ENCODE measurements at regions not wholly inside any gene's neighbourhood (a gene's known extent, or its start where the extent isn't known, plus 50 kb on each side); places are given as distances from the start of the nearest gene placed in this dataset.

DNA sequence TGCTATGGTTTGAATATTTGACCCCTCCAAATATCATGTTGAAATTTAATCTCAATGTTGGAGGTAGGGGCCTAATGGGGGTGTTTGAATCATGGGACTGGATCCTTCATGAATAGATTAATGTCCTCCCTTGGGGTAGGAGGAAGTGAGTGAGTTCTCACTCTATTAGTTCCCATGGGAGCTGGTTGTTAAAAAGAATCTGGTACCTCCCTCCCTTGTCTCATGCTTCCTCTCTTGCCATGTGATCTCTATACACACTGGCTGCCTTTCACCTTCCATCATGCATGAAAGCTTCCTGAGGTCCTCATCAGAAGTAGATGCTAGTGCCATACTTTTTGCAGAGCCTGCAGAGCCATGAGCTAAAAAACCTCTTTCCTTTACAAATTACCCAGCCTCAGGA is 177.7 kb upstream of the MCTP2 start:
- H3K27me3 ChIP-seq (replicated peaks; ENCODE audit: insufficient read depth) = no peaks in the 10 kb centered on the region
- H3K27ac ChIP-seq = no peak overlapping the region
- H3K9me3 ChIP-seq = no peaks in the 10 kb centered on the region
- no peaks in the 10 kb centered on the region for H3K36me3 ChIP-seq
- DNase-seq (ENCODE audit: low spot score) = no peak
- H3K4me3 ChIP-seq = no peak overlapping the region
- no peak for TF ChIP-seq CTCF (IDR thresholded peaks at IDR 0.05)
- ATAC-seq (ENCODE audit: insufficient number of reproducible peaks, low FRiP score, low read depth) = no peak
- no peaks in the 10 kb centered on the region for H3K4me1 ChIP-seq (ENCODE audit: control insufficient read depth in 1 of 2, low read depth in 2 of 2)

- TF ChIP-seq CTCF (IDR thresholded peaks at IDR 0.05) = no peak
- ATAC-seq (ENCODE audit: insufficient number of reproducible peaks, low FRiP score, low read depth) = no peak
Measured at GRCh38 chr15:94052711-94053110, 178.7 kb upstream of the MCTP2 start.

GRCh38 chr15:94047566-94047965 is 183.8 kb upstream of the MCTP2 start:
- DNase-seq (ENCODE audit: low spot score) (no peak), ATAC-seq (ENCODE audit: insufficient number of reproducible peaks, low FRiP score, low read depth) (no peak)
- no peaks in the 10 kb centered on the region for H3K27me3 ChIP-seq (replicated peaks; ENCODE audit: insufficient read depth)
- no peaks in the 10 kb centered on the region for H3K36me3 ChIP-seq
- no peaks in the 10 kb centered on the region for H3K4me1 ChIP-seq (ENCODE audit: control insufficient read depth in 1 of 2, low read depth in 2 of 2)
- H3K27ac ChIP-seq = no peak overlapping the region
- no peaks in the 10 kb centered on the region for H3K9me3 ChIP-seq
- H3K4me3 ChIP-seq = no peak overlapping the region
- TF ChIP-seq CTCF (IDR thresholded peaks at IDR 0.05) = no peak

More at GRCh38 chr15:94052711-94053110, 178.7 kb upstream of the MCTP2 start:
- DNase-seq (ENCODE audit: low spot score) = no peak
- Histone ChIP-seq H3K9me3 (no peaks in the 10 kb centered on the region), H3K4me3 (no peak overlapping the region), H3K4me1 (ENCODE audit: control insufficient read depth in 1 of 2, low read depth in 2 of 2) (no peaks in the 10 kb centered on the region), H3K27ac (no peak overlapping the region), H3K27me3 (replicated peaks; ENCODE audit: insufficient read depth) (no peaks in the 10 kb centered on the region), H3K36me3 (no peaks in the 10 kb centered on the region)

- no peak for DNase-seq (ENCODE audit: low spot score)
- TF ChIP-seq CTCF (IDR thresholded peaks at IDR 0.05) = no peak
- Histone ChIP-seq H3K36me3 (no peaks in the 10 kb centered on the region), H3K27ac (no peak overlapping the region), H3K27me3 (replicated peaks; ENCODE audit: insufficient read depth) (no peaks in the 10 kb centered on the region), H3K9me3 (no peaks in the 10 kb centered on the region), H3K4me1 (ENCODE audit: control insufficient read depth in 1 of 2, low read depth in 2 of 2) (no peaks in the 10 kb centered on the region), H3K4me3 (no peak overlapping the region)
- ATAC-seq (ENCODE audit: insufficient number of reproducible peaks, low FRiP score, low read depth) = no peak
Measured at GRCh38 chr15:94042180-94042928, 189.0 kb upstream of the MCTP2 start.

GRCh38 chr15:94041746-94042145 is 189.6 kb upstream of the MCTP2 start:
- Histone ChIP-seq H3K36me3 (no peaks in the 10 kb centered on the region), H3K4me1 (ENCODE audit: control insufficient read depth in 1 of 2, low read depth in 2 of 2) (no peaks in the 10 kb centered on the region), H3K27me3 (replicated peaks; ENCODE audit: insufficient read depth) (no peaks in the 10 kb centered on the region), H3K27ac (no peak overlapping the region), H3K9me3 (no peaks in the 10 kb centered on the region), H3K4me3 (no peak overlapping the region)
- ATAC-seq (ENCODE audit: insufficient number of reproducible peaks, low FRiP score, low read depth) (no peak), DNase-seq (ENCODE audit: low spot score) (no peak)
- no peak for TF ChIP-seq CTCF (IDR thresholded peaks at IDR 0.05)
